GM18868 (cell line): ENCODE measurements at regions not wholly inside any gene's neighbourhood (a gene's known extent, or its start where the extent isn't known, plus 50 kb on each side); places are given as distances from the start of the nearest gene placed in this dataset.
"Not testable (repeated sequence)": the region's sequence is repeated elsewhere in the genome, so short reads cannot be mapped to it uniquely, and the experiment has no call there.

Experiments
- ATAC-seq: cut with Tn5 transposase; IDR thresholded peaks from one replicate; pipeline ENCODE4 v1.9.1; 2021; ENCODE audit warnings: mild to moderate bottlenecking, moderate library complexity; ENCODE audit not compliant: unreplicated experiment

DNA sequence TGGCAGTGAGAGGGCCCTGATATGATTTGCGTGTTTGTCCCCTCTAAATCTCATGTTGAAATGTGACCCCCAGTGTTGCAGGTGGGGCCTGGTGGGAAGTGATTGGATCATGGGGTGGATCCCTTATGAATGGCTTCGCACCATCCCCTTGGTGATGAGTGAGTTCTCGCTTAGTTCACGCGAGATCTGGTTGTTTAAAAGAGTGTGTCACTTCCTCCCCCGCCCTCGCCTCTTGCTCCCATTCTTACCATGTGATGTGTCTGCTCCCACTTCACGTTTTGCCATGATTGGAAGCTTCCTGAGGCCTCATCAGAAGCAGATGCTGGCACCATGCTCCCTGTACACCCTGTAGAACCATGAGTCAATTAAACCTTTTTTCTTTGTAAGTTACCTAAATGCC is 319.9 kb upstream of the ID2 start:
- ATAC-seq = no peak

DNA sequence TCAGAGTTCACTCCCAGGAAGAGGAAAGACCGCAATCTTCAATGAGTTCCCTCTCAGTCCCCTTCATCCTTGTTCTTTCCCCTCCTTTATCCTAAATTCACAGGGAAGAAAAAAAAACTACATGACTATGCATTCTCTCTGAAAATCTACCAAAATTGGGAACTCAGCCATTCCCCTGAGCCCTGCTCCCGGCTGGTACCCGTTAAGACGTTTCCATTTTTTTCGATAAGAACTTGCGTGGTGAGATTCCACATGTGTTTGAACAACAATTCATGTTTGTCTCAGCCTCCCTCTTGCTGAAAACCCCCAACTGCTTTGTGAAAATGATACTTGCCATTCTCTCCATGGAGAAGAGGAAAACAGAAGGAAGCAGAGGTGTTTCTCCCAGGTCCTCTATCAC is 318.7 kb upstream of the ID2 start:
- no peak for ATAC-seq

DNA sequence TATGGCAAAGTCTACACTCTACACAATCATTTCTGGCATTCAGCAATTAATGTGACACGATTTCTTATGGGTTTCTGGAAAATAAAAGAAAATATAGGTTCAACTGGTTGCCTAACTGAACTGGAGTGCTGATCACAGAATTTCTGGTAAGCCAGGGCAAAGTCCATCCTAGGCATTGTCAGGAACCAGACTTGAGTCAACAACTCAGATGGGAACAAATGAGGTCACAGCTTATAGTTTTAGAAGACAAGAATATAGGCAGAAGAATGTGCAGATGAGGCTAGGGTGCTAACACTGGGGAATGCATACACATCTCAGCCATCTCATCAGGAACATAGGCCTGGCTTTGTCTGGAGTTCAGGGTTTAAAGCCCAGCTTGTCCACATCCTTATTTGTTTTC is 317.2 kb upstream of the ID2 start:
- no peak for ATAC-seq

DNA sequence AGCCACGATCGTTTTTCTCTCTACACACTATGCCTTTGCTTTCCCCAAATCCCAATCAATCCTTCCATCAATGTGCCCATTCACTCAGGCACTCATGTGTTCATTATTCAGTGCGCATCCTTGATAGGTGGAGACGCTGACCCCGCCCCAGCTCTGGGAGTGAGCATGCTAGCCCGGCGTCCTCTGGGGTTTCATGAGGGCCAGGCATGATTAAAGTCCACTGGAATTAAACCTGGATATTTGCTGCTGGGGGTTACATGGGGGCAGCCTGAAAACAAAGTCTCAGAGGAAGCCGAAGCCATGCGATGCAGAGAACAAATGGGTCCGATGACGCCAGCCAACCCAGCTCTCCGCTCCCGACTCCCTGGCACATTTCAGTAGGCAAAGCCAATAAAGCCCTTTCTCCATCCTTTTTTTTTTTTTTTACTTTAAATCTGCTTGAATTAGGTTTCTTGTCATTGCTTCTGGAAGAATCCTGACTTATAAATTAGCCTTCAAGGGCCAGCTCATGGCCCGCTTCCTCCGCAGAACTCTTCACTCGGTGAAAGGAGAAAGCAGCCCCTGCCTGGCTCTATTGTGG is 316.4 kb upstream of the ID2 start:
- no peak for ATAC-seq

DNA sequence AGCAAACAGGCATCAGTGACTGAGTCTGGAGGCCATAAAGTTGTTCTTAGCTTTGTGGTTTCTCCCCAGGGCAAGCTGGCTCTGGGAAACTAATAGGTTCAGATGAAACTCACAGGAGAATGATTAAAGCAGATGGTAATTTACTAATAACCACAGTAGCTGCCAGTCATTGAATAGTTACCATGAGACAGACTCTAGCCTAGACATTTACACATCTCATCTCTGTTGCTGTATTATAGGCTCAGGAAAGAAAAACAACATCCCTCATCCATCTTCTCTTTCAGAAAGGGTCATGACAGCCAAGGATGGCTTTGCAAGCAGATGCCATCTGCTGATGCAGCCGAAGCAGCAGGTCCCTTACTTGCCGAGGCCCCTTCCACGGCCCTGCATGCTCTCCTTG is 314.0 kb upstream of the ID2 start:
- ATAC-seq = no peak

DNA sequence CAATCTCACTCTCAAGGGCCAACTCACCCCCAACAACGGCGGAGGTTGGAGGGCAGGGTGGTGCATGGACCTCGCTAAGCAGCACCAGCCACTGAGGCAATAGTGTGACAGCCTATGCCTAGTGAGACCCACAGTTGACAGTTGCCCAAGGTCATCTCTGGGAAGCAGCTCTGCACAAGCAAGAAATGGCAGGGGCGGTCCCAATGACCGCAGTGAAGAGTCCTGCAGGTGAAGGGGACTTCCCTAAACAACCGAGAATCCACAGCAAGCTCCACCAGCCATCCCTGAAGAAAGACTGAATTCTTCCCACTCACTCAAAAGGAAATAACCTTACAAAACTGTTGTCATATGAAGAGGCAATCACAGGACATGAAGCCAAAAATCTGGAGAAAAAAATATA is 313.4 kb upstream of the ID2 start:
- ATAC-seq = peak; percentile 64

DNA sequence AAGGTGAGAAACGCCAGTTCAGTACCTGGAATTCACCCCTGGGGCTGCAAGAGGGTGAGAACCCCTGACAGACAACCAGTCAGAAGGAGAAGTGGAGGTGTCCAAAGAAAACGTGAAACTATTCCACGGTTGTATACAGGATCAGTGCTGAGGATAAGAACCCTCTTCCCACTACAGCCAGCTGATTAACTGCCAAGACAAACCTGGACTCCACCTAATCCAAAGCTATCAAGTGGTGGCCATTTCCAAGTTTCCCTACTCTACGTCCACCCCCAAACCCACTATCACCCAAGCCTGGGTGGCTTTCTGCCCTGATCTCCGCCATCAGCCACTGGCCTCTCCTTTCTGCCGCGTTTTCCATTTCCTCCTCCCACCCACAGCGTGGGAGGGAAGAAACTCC is 312.3 kb upstream of the ID2 start:
- ATAC-seq = no peak

DNA sequence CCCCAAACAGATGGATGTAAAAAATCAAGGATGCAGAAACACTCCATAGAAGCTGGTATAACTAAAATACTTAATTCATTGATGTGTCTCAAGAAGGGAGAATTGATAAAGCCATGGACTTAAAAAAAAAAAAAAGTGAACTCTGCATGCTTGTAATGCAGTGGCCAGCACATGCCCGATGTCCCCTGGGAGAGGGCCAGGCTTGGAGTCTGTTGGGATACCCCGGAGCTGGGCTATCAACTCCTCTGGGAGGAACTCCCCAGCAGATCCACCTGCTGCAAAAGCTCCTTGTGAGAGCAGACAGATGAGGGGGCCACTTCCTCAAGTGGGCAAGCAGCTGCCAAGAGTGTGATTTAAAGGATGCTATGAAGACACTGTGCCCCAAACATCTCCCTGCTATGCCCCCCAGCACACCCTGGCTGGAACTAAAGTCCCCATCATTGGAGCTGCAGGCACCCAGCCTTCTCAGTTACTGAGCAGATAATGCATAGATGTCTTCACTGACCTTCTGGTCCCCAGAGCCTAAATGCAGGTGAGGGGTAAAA is 311.5 kb upstream of the ID2 start:
- ATAC-seq = no peak

DNA sequence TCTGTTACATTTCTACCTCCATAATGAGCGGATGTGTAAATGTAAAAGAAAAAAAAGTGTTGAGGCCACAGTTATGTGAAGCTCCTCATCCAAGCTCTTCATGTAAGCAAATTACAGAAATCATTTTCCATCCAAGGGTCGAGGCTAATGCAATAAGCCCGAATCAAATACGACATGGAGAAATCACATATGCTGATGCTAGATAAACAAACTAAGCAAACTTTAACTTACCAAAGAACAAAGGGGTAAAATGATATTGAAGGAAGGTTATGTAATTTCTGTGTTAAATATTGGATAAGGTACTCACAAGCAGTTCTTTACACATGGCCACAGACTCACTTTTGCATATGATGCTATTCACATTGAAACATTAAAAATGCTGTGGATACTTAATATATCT is 310.2 kb upstream of the ID2 start:
- ATAC-seq = no peak

DNA sequence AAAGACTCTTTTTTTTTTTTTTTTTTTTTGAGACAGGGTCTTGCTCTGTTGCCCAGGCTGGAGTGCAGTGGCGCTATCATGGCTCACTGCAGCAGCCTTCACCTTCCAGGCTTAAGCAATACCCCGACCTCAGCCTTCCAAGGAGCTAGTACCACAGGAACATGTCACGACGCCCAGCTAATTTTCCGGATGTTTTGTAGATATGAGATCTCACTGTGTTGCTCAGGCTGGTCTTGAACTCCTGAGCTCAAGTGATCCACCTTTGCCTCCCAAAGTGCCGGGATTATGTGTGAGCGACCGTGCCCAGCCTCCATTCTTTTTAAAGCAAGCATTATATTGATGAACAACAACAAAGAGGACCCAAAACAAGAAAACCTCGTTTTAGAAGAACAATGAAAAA is 307.1 kb upstream of the ID2 start:
- no peak for ATAC-seq

DNA sequence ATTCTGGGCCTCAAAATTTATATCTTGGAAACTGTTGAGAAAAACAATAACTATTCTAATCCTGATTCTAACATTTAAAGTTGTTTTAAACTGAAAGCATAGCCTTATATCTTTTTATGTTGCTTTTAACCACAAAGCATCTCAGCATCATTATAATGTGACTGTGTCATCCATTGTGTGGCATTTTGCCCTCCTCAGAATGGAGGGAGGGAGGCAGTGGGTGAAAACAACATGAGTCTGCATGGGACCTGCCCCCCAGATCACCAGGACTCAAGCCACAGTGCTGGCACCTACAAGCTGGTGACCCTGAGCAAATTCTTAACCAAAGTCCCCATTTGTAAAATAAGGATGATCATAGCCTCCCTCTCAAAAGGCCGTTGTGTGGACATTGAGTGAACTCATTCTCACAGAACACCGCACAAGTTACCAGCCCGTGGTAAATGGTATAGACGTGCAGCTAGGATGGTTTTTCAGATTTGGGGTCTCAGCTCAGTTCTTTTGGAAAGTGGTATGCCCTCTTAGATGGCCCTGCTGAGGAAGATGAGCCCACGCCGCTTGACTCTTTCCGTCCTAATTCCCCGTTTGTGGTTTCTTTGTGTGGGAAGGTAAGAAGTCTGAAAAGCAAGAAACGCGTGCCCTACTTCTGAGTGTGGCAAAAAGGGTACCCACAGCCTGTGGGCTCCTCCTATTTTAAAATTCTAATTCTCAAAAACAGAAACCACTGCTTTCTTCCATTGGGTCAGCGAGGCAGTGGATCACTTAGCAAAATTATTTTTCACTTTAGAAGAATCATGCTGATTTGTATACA is 305.0 kb upstream of the ID2 start:
- ATAC-seq = no peak

DNA sequence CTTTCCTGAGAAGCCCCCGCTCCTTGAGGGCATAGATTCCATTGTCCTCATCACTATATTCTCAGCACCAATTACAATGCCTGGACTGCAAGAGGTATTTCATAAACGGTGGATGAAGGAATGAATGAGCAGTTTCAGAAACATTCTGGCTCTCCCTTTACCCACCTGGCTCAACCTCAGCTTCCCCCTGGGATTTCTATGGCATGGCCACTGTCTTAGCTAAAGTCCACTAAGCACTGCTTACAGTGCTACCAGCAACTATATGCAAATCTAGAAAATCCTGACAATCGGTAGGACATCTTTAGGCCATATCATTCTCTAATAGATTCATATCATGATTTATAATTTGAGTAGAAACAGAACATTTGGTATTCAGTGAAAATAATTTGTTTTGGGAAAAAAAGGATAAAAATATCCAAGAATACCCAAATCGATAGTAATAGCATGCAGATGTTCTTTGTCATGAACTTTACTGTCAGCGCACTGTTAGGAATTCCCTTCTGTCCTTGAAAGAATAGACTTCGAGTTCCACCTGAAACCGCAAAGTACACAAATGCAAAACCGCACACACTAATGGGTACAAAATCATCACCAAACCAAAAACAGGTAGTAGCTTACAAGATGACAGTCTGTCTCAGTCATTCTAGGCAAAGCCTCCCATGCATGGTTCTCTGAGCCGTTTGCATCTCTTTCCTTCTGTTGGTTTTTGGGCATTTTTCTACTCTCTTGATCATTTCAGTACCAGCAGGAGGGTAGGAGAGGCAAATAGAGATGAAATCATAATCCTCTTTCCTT is 303.6 kb upstream of the ID2 start:
- ATAC-seq = peak; percentile 91

DNA sequence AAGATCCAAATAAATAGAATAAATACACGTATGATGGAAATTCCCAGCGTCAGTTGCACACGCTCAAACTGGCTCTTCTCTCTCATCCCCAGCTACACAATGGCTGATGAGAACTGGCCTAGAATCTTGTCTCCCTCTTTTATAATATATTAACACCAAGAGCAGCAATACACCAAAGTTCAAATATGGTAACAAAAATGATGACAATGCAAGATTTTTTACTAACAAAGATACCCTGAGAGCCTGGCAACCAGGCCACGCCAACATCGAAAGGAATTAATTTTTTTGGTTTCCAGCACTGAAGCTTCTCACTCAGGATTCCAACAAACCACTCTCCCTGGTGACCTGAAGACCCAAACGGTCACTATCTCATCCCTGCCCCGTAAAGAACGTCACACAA is 302.7 kb upstream of the ID2 start:
- no peak for ATAC-seq

DNA sequence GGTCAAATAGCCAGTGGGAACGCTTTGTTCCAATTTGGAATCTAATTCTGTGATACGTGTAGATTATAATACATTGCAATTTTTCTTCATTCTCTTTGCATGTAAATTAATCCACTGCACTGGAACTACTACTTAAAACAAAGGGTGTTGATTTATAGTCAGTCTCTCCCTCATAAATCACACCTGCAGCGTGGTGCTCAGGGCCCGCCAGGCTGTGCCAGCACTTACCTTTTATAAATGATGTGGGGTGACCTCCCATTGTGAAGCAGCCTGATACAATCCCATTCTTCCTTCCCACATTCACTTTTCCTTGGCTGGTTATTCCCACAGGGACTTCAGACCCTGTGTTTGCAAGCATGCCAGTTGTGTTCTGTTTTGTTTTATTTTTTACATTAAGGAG is 302.3 kb upstream of the ID2 start:
- ATAC-seq = no peak

DNA sequence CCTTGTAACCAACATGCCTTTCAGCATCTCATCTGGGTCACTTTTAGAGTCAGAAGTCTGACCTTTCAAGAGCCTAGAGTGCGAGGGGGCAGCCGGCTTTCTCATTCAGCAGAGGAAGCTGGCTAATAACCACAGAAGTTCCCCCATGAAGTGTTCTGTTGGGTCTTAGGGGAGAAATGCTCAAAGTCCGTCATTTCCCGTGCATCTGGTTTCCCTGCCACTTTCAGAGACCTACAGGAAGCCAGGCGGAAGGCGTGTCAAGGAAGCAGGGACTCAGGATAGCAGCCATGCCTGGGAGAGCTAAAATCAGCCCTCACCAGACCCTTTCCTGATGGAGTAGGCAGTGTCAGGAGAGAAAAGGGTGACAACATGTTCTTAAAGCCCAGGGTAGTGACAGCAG is 301.8 kb upstream of the ID2 start:
- ATAC-seq = no peak

DNA sequence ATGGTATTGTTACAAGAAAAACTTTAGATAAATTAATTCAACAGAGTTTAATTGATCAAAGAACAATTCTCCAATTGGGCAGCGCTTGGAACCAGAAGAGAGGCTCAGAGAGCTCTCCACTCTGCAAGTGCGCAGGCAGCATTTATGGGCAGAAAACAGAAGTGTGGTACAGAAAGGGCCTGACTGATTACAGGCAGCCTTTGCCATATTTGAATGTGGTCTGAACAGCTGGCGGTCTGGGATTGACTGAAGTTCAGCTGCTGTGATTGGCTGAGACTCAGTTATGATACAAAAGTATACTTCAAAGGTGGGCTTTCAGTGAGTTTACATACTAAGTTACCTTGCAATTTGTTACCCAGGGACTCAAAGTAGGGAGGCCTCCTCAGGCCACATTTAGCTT is 301.3 kb upstream of the ID2 start:
- peak; percentile 60 for ATAC-seq

DNA sequence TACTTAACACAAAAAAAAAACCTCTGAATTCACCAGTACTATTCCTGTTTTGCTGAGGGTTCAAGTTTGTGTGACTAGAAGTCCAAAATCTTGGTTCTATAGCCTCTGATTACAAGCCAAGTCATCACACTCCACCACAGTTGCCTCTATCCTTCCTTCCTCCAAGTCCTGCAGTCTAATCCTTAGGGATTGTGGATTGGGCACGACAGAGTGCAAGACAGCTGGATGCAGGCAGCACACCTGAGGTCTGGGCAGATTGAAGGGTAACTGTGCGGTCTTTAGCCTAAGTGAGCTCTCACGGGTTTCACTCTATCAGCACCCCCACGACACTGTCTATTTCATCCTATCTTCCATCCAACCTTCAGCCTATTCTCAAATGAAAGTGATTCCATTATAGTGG is 299.4 kb upstream of the ID2 start:
- ATAC-seq = no peak

DNA sequence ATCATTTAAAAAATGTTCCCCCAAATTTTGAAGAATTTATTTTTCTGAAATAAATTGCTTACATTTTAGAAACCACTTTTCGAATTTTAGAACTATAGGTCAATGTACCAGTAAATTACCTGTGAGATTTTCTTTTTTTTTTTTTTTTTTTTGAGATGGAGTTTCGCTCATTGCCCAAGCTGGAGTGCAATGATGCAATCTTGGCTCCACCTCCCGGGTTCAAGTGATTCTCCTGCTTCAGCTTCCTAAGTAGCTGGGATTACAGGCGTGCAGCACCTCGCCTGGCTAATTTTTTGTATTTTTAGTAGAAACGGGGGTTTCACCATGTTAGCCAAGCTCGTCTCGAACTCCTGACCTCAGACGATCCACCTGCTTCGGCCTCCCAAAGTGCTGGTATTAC is 295.1 kb upstream of the ID2 start:
- not testable (repeated sequence) for ATAC-seq

DNA sequence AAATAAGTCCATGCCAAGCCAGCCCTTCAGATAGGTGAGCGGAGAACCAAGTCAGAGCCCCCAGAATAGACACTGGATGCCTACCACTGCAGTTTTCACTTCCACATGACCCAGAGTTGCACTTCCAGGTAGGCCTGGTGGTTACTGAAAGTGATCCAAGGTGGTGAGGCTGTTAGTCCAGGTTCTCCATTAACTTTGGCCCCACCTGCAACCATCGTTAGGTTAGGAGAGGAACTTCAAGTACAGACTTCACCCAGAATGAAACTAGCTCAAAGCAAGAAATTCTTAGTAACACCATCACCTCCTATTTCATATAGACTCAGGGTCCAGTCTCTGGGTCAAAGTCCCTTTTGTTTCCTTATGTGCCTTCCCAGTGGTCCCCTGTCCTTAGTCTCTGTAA is 293.1 kb upstream of the ID2 start:
- no peak for ATAC-seq

DNA sequence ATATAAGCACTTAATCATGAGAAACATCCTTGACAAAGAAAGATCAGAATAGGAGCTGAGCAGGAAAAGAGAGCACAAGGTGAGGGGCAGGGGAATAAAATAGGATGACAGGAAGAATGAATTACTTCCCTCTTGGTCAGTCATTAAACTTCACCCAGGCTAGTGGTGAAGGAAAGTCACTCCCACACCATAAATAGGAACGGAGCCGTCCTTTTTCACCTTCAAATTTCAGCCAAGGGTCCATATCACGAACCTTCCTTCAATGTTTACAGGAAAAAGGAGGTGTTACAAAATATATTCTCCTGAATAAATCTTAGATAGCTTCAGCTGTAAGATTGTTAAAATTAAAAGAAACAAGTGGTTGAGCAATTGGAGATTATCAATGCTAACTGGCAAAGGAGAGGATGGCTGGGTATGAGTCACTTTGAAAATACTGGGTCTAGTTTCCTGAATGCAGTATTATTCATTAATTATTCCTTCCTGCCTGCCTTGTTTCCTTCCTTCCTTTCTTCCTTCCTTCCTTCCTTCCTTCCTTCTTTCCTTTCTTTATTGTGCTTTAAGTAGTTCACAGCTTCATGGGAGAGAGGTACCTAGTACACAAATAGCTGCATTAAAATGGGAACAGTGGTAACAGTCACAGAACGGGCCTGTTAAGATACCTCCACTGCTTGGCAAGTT is 292.3 kb upstream of the ID2 start:
- ATAC-seq = no peak

DNA sequence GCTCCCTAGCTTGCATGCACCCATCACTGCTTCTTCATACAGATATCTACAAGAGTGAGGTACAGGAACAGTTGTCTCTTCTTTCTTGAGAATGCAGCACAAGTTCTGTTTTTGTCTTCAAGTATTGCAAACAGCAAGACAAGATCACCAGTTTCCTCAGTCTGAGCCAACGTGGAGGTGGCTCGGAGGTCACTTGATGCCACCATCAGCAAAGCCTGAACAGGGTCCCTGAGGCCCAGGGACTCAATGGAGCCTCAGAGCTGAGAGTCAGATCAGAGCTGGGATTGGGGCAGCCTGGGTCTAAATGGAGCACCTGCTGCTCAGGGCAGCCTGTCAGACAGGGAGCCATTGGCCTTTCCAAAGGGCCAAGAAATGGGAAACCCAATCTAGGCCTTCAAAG is 290.7 kb upstream of the ID2 start:
- ATAC-seq = no peak
